CMK (cell line): ENCODE measurements at regions not wholly inside any gene's neighbourhood (a gene's known extent, or its start where the extent isn't known, plus 50 kb on each side); places are given as distances from the start of the nearest gene placed in this dataset.

Experiments
- DNase-seq: peaks from one replicate; pipeline ENCODE4 v3.0.0-alpha.2; 2010; ENCODE audit warnings: low read depth

DNA sequence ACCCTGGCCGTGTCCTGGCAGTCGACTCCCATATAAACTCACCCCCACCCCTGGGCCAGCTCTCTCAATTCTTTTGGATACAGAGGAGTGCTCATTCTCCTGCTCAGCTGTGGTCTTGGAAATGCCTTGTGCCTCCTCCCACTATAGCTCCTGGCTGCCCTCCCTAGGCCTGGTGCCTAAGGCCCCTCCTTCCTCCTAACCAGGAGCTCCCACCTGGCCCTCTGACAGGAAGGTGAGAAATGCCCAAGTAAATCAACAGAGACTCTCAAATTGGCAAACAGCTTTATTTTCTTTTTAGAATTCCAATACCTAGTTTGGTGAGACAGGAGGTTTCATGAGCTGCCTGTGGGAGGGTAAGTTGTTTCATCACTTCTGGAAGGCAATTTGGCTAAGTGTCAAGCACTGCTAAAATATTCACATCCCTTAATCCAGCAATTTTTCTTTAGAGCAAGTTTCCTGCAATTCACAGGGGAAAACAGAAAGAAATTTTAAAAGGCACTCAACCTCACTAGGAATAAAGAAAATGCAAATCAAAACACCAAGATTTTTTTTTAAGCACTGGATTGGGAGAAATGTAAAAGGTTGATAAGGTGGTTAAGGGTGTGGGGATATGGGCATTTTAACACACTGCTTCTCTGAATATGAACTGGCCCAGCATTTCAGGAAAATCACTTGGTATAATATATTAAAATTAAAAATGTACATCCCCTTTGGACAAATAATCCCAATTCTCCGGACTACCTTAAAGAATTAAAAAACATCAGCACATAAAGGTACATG is 209.7 kb upstream of the ARHGAP20 start:
- DNase-seq: no peak

DNA sequence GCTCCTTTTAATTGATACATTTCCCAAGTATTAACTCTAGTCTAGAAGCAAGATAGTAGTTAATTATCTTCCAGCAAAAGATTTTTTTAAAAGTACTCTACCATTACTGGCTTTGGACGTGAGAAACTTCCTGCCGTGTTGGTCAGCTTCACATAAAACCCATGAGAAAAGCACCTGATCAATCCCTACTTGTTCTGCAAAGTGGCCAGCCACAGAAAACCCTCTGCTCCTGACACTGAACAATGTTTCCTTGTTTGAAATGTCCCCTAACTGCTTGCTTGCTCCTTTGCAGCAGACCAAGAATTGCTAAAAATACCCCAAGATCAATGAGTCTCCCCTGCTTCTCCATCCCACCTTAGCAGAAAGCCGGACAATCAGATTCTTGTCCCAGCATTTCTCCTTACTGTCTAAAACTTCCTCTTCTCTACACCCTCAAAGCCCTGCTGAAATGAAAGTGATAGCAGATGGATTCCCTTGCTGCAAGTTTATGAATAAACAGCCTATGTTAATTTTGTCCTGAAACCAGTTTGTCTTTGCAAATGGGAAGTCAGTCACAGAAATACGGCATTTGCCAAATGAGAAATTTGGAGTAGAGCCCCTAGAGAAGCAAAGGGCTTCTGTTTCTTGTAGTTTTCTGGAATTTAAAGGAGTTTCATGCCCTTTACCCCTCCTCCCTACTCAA is 207.1 kb upstream of the ARHGAP20 start:
- no peak for DNase-seq

DNA sequence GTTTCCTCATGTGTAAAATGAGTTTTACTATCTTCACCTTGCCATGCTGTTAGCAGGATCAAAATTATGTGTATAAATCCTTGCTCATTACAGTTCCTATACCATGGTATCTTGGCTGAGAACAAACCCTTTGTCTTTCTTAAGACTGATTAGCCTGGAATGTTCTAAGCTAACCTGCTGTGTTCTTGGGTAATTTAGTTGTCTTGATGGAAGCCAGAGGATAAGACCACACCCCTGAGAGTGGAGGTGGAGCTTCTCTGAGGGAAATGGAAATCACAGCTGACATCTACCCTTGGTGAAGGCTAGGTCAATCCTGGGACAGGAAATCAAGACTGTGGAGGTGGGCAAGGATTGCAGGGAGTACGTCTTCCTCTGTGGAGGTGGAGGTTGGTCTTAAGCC is 206.1 kb upstream of the ARHGAP20 start:
- DNase-seq: no peak

DNA sequence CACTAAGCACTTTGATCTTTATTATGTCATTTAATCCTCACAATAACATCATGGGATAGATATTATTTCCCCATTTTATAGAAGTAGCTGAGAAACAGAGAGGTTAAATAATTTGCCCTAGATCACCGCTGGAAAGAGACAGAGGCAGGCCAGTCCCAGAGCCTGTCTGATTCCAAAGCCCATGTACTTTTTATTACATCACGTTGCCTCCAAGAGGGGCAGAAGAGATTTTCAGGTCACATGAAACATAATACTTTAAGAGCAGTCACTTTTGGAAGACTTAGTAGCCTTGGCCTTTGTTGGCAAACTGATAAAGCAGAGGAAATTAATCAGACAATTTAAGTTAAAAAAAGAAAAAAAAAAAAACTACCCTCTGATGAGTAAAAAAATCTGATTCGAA is 200.2 kb upstream of the ARHGAP20 start:
- DNase-seq: no peak

DNA sequence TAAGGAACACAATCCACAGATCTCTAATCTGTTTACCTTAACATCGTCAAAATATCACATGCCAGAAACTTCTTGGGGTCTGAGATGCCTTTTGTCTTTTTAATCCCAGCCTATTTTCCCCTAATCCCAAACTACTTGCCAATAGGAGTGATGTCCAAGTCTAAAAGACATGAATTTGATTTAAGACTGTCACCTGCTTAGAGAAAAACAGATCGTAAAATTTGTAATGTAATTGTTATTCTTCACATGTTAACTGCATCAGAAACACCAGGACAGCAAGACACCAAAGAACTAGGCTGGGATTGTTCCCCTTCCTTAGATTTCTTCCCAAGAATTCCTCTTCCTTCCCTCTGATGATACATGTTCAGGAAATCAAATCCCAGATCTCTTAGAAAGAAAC is 198.1 kb upstream of the ARHGAP20 start:
- DNase-seq: no peak

DNA sequence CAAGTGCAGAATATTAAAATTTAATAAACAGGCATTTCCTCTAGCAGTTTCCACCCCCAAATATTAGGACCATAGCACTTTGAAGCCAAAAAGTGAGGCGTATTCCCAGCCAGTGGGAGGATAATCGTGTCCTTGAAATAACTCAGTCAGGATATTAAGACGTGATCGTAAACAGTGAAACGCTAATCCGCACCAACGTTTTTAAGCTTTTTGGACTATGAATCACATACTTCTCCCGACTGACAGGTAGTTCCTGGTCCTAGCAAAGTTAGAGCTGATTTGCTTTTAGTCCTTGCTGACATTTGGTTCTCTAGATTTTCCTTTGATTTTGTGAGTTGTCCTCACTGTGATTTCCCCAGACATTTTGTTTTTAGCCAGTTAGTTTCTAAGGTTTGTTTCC is 197.1 kb upstream of the ARHGAP20 start:
- no peak for DNase-seq

DNA sequence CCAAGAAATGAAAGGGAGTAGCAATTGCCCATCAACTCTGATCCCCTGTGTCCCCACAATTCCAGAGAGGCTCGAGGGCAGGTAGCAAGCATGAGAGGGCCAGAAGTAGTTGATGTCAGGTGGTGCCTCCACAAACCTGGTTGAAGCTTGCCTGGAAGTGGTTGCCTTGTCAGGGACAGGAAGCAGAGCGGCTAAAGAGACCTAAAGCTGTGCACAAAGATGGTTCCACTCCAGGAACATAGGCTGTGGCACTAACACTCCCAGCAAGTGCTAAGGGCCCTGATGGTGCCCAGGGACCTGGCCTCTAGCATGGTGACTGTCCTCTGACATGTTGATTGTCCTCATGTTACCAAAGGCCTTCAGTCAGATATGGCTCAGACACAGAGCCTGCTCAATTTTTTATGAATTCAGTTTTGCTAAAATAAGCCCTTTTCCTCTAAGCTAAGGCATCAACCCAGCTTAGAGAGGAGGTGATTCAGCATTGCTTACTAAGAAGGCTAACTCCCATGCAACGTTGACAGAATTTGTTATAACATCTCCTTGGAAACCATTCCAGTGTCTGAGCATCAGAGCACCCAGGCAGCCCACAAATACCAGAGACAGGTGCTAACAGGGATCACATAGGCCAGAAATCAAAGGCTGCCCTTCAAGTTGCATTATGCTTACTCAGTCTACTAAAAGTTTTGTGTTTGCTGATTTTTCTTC is 196.3 kb upstream of the ARHGAP20 start:
- DNase-seq: no peak

DNA sequence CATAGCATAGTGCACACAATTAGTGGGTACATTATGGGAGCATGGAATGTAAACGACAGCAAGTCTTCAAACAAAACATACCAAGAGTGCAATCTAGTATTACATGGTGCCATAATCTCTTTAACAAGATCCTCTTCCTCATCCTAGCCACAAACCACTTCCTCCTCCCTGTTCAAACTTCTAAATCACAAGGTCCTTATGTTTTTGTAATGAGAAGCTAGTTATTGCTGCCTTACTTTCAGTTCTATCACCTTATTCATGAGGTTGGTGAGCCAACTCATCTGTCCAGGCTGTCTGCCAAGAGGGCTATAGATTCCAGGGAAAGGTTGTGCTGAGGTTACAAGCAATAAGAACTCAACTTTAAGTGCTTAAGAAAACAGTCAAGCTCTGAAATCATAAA is 195.4 kb upstream of the ARHGAP20 start:
- DNase-seq: peak; percentile 63

DNA sequence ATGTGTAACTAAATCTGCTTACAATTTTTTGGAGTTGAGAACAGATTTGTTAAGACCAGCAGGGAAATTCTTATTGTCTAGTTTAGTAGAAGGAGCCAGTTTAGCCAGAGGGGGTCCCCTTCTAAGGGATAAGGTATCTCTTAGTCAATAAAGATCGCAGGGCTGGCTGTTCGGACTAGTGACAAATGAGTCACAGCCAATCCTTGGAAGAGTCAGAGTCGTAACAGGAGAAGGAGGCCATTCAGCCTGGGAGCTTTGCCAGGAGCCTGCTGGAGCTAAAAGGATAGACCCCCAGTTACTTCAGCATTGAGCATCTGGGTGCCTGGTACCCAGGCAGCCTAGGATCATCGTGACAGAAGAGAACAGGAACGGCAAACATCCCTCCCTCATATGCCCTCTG is 191.6 kb upstream of the ARHGAP20 start:
- no peak for DNase-seq

DNA sequence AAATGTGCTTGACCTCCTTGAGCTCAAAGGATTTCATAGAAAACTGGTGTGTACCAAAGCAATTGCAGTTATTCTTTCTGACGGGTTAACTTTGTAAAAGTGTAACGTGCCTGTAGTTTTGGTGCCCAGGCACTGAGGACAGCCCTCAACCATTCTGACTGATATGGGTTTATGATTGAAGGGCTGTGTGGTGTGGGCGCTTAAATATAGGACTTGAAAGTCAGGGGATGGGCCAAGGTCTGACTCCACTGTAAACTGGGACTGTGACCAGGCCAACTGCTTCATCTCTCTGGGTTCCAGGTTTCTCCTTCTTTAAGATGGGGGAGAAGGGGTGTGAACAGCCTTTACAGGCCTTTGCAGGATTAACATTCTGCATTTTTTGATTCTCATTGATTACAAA is 191.1 kb upstream of the ARHGAP20 start:
- DNase-seq: no peak

DNA sequence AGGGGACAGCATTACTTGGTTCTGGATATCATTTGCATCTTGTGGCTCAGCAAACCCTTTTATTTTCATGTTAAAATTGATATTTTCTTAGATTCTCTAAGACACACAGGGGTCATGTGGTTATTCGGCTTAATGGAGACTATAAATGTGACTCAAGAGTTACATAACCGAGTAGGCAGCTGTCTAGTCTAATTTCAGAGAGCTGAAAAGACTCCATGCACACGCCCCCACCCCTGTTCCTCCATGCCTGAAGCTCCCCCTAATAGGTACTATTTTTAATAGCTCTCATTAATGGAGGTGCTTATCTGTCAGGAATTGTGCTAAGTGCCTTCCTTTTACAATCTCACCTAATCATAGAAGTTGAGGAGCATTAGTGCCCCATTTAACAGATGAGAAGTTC is 189.2 kb upstream of the ARHGAP20 start:
- no peak for DNase-seq

DNA sequence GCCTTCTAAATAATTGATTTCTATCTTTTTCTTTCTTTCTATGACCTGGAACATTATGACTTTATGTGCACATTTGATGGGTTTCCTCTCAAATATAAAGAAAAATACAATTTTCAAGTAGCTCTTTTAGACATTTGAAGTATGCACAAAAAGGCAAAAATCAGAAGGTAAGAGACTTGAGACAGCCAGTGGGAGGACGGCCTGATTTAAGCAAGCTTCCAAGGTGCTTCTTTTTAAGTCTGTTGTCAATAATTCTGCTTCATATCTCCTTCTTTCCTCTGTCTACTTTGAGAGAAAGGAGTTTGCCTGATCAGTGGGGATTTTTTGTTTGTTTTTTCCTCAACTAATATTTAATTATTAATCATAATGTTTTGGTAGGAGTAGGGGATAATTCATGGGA is 188.2 kb upstream of the ARHGAP20 start:
- DNase-seq: no peak

DNA sequence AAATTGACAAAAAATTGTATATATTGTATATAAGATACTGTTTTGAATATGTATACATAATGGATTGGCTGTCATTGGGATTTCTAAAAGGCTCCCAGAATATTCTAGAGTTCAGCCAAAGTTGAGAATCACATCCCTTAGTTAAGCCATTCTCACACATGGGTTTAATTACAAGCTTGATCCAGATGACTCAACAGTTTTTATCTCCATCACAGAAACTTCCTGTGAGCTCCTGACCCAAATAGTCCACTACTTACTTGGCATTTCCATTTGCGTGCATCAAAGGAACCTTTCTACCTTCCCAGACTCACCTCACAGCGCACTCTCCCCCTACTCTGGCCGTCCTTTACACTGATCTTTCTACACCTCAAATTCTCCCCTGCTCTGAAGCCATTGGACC is 184.8 kb upstream of the ARHGAP20 start:
- DNase-seq: no peak

DNA sequence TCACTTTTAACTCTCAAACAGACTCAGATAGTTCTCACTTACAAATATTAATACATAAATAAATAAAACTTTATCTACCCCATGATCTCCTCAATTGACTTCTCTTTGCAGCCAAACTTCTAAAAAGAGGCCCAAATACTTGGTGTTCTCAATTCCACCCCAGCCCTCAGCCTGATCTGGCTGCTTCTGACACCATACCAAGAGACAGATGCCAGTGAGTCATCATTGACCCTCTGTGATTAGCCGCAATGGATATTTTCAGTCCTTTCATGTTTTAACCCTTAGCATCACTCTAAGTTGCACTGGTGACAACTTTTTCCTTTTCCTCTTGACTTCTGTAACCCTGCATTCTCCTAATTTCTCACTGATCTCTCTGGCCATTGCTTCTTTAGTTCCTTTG is 184.1 kb upstream of the ARHGAP20 start:
- no peak for DNase-seq

DNA sequence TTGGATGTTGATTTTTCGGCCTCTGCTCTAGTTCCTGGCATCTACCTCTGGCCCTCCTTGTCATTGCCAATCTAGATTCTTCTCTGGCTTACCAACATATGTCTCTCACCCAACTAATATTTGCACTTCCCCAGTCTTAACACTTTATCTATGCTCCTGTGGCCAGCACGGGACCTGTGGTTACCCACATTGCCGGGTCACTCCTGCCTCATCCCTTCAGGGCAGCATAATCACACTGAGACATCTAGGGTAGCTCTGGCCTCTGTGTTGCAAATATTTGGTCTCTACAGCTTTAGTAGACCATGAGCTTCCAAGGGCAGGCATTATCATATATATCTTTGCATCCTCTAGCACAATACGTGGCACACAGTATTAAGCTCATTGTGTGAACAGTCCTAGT is 182.0 kb upstream of the ARHGAP20 start:
- DNase-seq: peak; percentile 62

DNA sequence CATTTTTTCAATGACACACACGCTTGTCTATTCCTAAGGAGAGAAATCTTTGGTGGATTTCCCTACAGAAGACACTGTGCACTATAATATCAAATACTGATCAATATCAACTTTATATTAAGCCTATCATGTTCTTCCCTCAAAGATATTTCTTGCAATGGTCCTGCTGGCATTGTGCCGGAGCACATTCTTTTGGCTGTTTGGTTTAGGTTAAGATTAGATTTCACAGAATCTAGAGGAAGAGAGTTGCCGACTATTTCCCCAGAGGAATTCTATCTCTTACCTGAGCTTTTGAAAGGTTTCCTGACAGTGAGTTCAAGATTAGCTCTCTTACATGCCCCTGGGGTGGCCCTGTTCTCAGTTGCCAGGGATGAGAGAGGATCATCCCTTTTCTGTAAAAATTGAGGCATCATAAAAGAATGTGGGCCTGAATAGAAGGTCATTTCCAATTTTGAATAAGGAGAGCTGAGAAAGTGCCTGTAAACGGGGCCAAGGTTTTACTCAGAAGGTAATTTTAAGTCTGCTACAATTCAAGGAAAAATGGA is 180.6 kb upstream of the ARHGAP20 start:
- DNase-seq: no peak

DNA sequence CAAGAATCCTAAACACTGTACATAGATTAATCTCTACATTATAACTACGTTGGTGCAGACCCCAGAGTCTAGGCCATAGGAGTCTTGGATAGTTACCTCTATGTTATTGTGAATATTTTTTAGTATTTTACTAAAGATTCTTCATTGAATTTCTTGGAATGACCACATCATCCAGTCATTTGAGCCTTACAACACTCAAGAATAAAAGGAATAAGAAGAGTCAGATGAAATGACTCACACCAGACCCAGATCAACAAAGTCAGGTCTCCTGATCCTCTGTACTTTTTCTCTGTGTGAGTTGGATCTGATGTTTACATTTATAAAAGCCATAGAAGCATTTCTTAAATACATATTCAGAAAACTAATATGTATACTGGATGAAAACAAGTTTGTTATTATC is 179.2 kb upstream of the ARHGAP20 start:
- DNase-seq: no peak

DNA sequence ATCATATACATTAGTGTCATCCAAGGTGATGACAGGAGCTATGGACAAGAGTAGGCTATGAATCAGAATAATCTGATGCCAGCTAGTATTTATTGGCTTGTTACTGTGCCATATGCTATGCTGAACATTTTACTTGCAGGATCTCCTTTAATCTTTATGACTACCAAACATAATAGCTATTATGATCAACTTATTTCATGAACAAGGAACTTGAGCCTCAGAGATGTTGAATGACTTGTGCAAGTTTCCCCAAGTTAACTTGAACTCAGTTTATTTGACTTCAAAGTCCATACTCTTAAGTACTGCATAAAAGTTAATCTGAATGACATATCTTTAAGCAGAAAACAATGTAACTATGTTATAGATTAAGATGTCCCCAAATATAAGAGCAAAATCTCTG is 178.8 kb upstream of the ARHGAP20 start:
- no peak for DNase-seq

DNA sequence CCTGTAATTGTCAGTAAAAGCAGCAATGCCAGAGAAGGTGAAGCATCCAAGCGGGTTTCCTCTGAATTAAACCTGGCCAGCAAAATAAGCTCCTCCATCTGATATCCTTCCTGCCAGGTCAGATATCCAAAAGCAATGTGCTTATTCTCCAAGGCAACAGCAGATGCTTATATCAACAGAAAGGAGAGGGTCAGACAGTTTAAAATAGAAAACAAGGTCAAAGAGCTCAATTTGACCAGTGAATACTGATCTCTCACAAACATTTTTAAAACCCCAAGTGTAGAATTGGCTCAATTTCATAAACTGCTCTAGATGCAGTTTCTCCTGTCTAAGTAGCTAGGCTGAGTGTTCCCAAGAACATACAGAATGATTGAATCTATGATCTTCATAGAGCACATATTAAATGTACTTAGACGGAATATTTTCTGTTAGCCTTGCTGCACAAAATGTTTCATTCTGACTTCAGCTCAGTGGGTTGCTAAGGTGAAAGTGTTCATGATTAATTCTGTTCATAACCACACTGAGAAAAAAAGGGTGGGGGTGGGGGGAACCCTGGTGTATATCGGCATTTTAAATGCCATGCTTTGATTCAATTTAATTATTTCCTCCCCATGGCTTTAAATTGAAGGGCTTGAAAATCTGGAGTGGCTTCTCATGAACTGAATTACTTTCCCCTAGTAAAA is 174.2 kb upstream of the ARHGAP20 start:
- DNase-seq: no peak

DNA sequence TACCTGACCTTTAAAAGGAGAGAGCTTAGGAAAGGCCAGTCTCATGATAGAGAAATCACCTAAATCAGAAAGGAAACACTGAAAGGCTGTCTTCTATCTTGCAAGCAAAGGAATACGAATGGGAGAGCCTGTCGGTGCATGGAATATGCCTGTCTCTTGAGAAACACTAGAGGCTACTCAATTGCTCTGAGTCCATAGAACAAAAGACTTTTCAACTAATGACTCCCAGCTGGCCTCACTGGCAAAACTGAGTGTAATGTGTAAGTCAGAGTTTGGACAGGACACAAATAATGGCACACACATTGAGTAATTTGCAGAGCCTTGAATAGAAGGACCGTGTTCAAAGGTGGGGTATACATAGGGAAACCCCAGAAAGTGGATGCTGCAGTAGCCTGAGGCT is 171.0 kb upstream of the ARHGAP20 start:
- DNase-seq: no peak

DNA sequence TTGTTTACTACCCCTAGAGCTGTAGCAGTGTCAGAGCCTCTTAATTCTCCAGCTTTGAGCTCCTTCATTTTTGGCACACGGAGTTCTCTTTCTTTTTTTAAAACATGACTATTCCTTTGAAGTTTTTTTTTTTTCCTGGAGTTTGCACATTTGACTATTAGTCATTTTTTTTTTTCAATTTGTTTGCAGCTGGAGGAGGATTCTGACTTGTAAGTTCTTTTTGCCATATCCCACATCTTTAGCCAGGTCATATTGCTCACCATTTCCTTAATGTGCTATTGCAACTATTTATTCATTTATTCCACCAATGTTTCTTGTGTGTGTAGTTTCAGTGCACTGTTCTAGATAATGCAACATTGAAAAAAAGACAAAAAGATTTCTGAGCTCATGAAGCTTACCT is 166.3 kb upstream of the ARHGAP20 start:
- DNase-seq: no peak

DNA sequence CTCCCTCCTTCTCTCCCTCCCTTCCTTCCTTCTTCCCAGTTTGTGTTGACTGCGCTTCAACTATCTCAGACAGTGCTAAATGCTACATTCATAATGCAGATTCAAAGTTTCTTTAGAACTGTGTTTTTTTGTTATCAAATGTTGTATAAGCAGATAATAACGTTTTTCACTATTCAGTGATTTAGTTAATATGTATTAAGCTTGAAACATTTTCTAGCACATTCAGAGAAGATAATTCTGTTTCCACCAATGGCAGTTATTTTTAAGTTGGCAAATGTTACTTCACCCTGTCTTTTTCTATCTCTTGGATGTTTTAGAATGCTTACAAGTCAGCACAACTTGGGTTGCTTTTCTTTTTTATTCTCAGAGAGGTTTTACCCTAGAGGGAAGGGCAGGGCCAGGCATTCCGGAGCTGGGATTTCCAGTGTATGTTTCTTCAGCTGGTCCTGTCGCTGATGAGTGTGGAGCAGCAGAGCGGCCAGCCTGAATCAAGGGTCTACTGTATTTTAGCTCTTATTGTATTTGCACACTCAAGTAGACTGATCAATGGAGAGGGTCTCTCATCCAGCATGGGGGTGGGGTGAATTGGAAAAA is 162.3 kb upstream of the ARHGAP20 start:
- DNase-seq: no peak
